Small intestine (tissue), 7 donors: ENCODE measurements at regions not wholly inside any gene's neighbourhood (a gene's known extent, or its start where the extent isn't known, plus 50 kb on each side); places are given as distances from the start of the nearest gene placed in this dataset.

Source experiments
- DNase-seq, 2 donors: peaks; one replicate each; pipeline versions ENCODE4 v3.0.0 to v3.0.0-alpha.2; 2013
- FAIRE-seq: peaks from 2 replicates; lab custom pipeline; 2012; peaks lifted over from hg19 to GRCh38; lab: Jason Lieb, UNC
- H3K27ac ChIP-seq, 3 donors: one replicate each; pipeline ENCODE4 v1.5.1; 2013; ENCODE audit warnings: low read length in 2 of 3, mild to moderate bottlenecking in 2 of 3, control low read depth in 1 of 3, inconsistent platforms in 1 of 3, low read depth in 1 of 3, moderate library complexity in 1 of 3
- H3K27me3 ChIP-seq, 3 donors: one replicate each; pipeline ENCODE4 v1.6.1; 2013; ENCODE audit warnings: low read length in 3 of 3, inconsistent platforms in 1 of 3; ENCODE audit not compliant: control insufficient read depth in 3 of 3, insufficient read depth in 3 of 3
- H3K36me3 ChIP-seq, 3 donors: one replicate each; pipeline ENCODE4 v1.6.1; 2013; ENCODE audit warnings: low read length in 3 of 3, inconsistent platforms in 1 of 3, low read depth in 1 of 3, mild to moderate bottlenecking in 1 of 3, moderate library complexity in 1 of 3; ENCODE audit not compliant: control insufficient read depth in 3 of 3, insufficient read depth in 2 of 3
- H3K4me1 ChIP-seq, 3 donors: one replicate each; pipeline ENCODE4 v1.6.1; 2013; ENCODE audit warnings: low read length in 2 of 3, inconsistent platforms in 1 of 3, low read depth in 1 of 3, mild to moderate bottlenecking in 1 of 3, moderate library complexity in 1 of 3; ENCODE audit not compliant: control insufficient read depth in 3 of 3, insufficient read depth in 2 of 3
- H3K4me3 ChIP-seq, 3 donors: one replicate each; pipeline ENCODE4 v1.5.1; 2013; ENCODE audit warnings: low read length in 3 of 3, control low read depth in 1 of 3, inconsistent platforms in 1 of 3, low read depth in 1 of 3, mild to moderate bottlenecking in 1 of 3, moderate library complexity in 1 of 3
- H3K9me3 ChIP-seq, 2 donors: one replicate each; pipeline ENCODE4 v1.6.1; 2013; ENCODE audit warnings: low read depth in 1 of 2, low read length in 1 of 2; ENCODE audit not compliant: control insufficient read depth in 2 of 2, insufficient read depth in 1 of 2
- WGBS, 3 donors: extraction: QIAGEN DNeasy Blood & Tissue Kit; methylation state at CpG; one replicate each; pipeline ENCODE4 v1.1.7; 2013; 5-methylcytosine and 5-hydroxymethylcytosine counted together
- donor health status: healthy with polysubstance abuse.
- donor health status: control.
- donor health status: control.
- donor health status: Bipolar disorder and iron deficiency.
- donor health status: healthy.

DNA sequence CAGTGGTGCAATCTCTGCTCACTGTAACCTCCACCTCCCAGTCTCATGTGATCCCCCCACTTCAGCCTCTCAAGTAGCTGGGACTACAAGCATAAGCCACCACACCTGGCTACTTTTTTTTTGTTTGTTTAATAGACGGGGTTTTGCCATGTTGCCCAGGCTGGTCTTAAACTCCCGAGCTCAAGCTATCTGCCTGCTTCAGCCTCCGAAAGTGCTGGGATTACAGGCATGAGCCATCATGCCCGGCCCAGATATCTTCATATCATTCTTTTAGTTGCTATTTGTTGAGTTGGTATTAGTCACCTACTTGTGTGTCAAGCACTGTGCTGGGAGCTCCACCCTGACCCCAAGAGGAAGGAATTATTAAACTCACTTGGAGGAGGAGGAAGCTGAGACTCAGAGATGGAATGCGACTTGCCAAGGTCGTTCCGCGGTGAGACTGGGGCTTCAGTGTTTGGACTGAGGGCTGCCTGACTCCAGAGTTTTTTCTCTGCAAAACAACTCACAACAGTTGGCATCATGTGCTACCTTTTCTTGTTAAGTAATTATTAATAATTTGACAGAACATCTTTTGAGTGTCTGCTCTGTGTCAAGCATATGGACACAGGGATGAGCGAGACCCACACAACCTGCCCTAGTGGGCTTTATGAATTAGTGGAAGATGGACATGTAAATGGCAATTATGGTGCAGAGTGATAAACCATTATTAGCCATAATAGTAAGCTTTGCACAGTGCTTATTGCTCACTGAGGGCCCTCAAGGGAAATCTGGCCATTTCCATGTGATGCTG, 132.0 kb downstream of the FOXD2 start:
- no peak for FAIRE-seq
- no peaks in the 10 kb centered on the region for H3K9me3 ChIP-seq
- H3K27ac ChIP-seq = no peak overlapping the region
- no peaks in the 10 kb centered on the region for H3K36me3 ChIP-seq
- 18 to 38% (median 28%) methylated on average over 9 of the region's 9 CpGs for WGBS, 3 donors
- peaks cover 0 to 17% (median 0%) of the 10 kb centered on the region in 3 donors for H3K4me1 ChIP-seq
- H3K4me3 ChIP-seq = no peak overlapping the region
- H3K27me3 ChIP-seq = no peaks in the 10 kb centered on the region
- DNase-seq = peak; percentile 81 to 89

DNA sequence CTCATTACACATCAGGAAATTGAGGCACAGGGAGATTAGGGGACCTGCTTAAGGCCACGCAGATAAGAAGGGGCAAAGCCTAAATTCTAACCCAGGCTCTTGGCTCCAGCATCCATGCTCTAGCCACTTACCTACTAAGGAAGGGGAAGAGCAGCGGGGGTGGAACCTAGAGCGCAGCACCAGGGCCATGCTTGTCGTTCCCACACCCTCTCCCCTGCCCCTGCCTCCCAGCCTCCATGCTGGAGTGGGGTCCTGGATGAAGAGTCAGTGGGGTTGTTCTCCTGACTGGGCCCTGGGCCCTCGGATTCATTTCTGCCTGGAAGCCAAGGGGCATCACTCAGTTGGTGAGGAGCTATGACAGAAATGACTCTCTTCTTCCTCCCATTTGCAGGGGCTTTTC, 133.3 kb downstream of the FOXD2 start:
- Histone ChIP-seq H3K4me1 (peaks cover 0 to 15% (median 0%) of the 10 kb centered on the region in 3 donors), H3K27ac (no peak overlapping the region), H3K4me3 (no peak overlapping the region), H3K9me3 (no peaks in the 10 kb centered on the region), H3K27me3 (no peaks in the 10 kb centered on the region), H3K36me3 (no peaks in the 10 kb centered on the region)
- FAIRE-seq (no peak), DNase-seq (no peak)
- WGBS, 3 donors = 73 to 91% (median 87%) methylated on average over 5 of the region's 5 CpGs

DNA sequence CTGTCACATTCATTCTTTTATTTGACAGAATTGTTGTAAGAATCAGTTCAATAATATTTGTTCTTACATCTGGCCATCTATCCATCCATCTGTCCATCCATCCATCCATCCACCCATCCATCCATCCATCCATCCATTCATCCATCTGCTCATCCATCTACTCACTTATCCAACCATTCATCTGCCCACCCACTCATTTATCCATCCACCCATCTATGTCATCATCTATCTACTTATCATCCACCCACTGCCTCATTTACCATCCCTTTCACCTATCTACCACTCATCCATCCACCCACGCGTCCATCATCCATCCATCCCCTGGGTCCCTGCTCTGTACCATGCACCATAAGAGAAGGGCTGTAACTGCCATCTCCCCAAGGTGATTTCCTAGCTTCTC, 134.1 kb downstream of the FOXD2 start:
- no peaks in the 10 kb centered on the region for H3K27me3 ChIP-seq
- no peak overlapping the region for H3K4me3 ChIP-seq
- H3K4me1 ChIP-seq = peaks cover 0 to 15% (median 0%) of the 10 kb centered on the region in 3 donors
- H3K36me3 ChIP-seq = no peaks in the 10 kb centered on the region
- FAIRE-seq = no peak
- H3K9me3 ChIP-seq = no peaks in the 10 kb centered on the region
- no peak for DNase-seq
- 95 to 99% (median 97%) methylated on average over 2 of the region's 2 CpGs for WGBS, 3 donors
- H3K27ac ChIP-seq = no peak overlapping the region

DNA sequence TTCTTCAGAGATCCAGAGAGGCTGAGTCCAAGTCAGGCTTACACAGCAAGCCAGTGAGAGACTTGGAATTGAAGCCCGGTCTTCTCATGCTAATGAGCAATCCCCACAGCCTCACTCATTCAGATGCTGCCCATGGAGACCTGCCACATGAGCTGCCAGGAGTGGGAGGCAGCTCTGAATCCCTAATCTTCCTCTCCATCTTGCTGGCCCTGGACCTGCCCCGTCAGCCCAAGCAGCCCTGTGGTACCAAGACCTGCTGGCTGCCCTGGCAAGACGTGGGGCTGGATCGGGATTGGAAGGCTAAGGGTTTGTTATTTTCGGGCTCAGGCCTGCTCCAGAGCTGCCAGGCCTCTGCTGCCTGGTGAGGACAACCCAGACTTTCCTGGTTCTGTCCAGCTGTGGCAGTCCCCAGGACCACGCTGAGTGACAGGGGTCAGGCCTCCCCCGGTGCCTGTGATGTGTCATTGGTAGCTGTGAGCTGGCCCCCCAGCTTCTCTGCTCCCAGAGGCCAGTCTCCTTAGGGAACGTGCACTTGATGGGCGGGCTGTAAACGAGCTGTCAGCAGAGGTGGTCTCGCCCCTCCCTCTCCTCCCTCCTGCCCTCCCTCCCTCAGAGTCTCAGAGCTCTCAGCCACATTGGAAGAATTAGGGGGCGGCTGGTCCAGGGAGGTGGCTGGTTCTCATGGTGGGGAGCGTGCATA, 135.0 kb downstream of the FOXD2 start:
- no peaks in the 10 kb centered on the region for H3K9me3 ChIP-seq
- H3K27ac ChIP-seq = no peak overlapping the region
- no peak for DNase-seq
- H3K4me1 ChIP-seq = peaks cover 0 to 15% (median 0%) of the 10 kb centered on the region in 3 donors
- no peak for FAIRE-seq
- no peaks in the 10 kb centered on the region for H3K36me3 ChIP-seq
- WGBS, 3 donors = 85 to 91% (median 90%) methylated on average over 13 of the region's 13 CpGs
- no peak overlapping the region for H3K4me3 ChIP-seq
- H3K27me3 ChIP-seq = no peaks in the 10 kb centered on the region

DNA sequence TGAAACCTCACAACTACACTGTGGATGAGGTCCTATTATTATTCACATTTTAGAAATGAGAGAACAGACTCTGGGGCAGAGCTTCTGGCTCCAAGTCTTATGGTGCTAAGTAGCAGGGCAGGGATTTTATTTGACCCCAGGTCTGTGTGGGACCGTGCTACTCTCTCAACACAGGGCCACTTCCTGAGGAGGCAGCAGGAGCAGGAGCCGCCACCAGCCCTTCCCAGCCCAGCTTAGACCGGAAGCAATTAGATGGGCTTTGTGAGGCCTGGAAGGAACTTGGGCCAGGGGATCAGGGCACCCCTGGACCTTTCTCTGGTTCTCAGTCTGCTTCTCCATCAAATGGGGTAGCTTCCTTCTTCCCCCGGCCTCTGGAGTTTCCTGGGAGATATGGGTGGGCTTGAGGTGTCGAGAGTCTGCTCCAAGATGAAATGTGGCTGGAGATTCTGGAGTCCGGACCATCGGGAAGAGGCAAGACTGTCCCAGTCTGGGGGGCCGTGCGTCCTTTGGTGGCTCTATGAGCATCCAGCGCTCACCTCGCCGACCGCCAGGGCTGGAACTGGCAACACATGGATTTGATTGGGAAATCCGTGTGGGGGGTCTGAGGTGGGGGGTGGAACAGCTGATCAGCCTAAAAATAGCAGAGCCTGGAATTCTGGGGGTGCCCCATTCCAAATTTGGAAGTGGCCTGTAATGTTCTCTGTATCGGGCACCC, 136.8 kb downstream of the FOXD2 start:
- 90 to 92% (median 90%) methylated on average over 15 of the region's 15 CpGs for WGBS, 3 donors
- no peaks in the 10 kb centered on the region for H3K9me3 ChIP-seq
- H3K4me3 ChIP-seq = no peak overlapping the region
- peaks cover 0 to 2% (median 0%) of the 10 kb centered on the region in 3 donors for H3K27me3 ChIP-seq
- no peaks in the 10 kb centered on the region for H3K36me3 ChIP-seq
- DNase-seq (no peak), FAIRE-seq (no peak)
- H3K27ac ChIP-seq = no peak overlapping the region
- peaks cover 0 to 19% (median 0%) of the 10 kb centered on the region in 3 donors for H3K4me1 ChIP-seq

DNA sequence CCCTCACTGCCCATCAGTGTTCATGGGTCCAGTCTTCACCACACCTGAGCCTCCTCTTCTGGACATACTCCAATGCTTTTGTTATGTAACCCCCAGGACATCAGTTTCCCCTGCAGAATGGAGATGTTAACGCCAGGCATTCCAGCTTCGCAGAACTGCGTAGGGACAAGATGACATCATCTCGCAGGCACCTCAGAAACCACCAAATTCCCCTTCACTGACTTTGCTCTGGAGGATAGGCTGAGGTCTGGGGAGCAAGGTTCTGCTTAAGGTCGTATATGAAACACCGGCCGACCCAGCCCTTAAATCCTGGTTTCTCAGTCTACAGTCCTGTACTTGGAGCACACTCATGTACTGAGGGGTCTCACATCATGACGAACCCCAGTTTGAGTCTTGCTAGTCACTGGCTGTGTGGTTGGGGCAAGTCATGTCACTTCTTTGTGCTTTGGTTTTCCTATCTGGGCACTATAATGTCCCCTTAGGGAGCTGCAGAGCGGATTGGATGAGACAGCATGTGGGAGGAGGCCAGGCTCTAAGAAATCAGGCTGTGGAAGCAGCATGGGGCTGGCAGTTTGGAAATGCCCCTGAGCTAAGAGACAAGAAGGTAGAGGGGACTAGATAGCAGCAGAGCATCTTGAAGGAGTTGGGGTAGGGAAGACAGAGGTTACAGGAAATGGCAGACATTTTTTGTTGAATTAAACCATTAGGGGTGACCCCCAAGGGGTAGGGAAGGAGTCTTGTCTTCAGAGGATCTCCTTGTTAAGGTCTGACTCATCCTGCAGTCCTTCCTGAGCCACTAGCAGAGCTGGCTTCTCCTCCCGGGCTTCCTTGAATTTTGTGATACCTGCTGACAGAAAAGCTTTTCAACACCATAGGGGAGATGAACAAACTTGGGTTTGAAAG, 138.3 kb downstream of the FOXD2 start:
- H3K27me3 ChIP-seq = peaks cover 0 to 2% (median 0%) of the 10 kb centered on the region in 3 donors
- H3K4me1 ChIP-seq = peaks cover 0 to 12% (median 0%) of the 10 kb centered on the region in 3 donors
- no peak overlapping the region for H3K27ac ChIP-seq
- H3K4me3 ChIP-seq = no peak overlapping the region
- H3K9me3 ChIP-seq = no peaks in the 10 kb centered on the region
- H3K36me3 ChIP-seq = no peaks in the 10 kb centered on the region
- no peak for FAIRE-seq
- 87 to 92% (median 90%) methylated on average over 10 of the region's 10 CpGs for WGBS, 3 donors
- DNase-seq = no peak

DNA sequence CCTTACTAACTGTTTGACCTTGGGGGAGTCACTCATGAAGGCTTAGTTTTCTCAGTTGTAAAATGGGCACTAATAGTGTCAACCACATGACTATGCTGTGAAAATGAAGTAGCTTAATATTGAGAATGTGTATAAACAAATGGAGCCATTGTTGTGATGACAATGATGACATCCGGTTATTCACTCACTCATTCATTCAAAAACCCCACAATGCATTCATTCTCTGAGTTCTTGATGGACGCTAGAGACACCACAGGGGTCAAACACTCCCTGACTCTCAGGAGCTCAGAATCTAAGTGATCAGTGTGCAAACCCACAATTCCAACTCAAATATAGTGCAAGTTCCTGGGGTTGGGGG, 138.9 kb downstream of the FOXD2 start:
- 43 to 66% (median 45%) methylated on average over 2 of the region's 2 CpGs for WGBS, 3 donors
- Histone ChIP-seq H3K4me1 (peaks cover 0 to 12% (median 0%) of the 10 kb centered on the region in 3 donors), H3K36me3 (no peaks in the 10 kb centered on the region), H3K27me3 (peaks cover 0 to 2% (median 0%) of the 10 kb centered on the region in 3 donors), H3K27ac (no peak overlapping the region), H3K9me3 (no peaks in the 10 kb centered on the region), H3K4me3 (no peak overlapping the region)
- no peak for FAIRE-seq
- DNase-seq = no peak
